HCT116 (cell line): ENCODE measurements at regions not wholly inside any gene's neighbourhood (a gene's known extent, or its start where the extent isn't known, plus 50 kb on each side); places are given as distances from the start of the nearest gene placed in this dataset.

Experiments used
- ATAC-seq: fragments of 200-7000 bp; cut with Tn5 transposase; 2 replicates; pipeline ENCODE4 v1.9.1; 2020; ENCODE audit warnings: mild to moderate bottlenecking, moderate library complexity
- BruUV-seq: library from RNA; stranded (reverse); fragments of 400-500 nt; replicated peaks from 2 replicates; lab custom pipeline; 2021; lab: Mats Ljungman, UMichigan
- CTCF ChIA-PET: fragments of 300-600 bp; sonication (Branson Sonifier 250); formaldehyde crosslinking; loops from one replicate; lab custom pipeline; 2021; ENCODE audit warnings: antibody characterized with exemption; lab: Charles Lee
- POLR2A ChIA-PET: fragments of 300-600, 350-600 bp; sonication (Branson Sonifier 250); formaldehyde crosslinking; loops from one replicate; lab custom pipeline; 2021; ENCODE audit warnings: antibody characterized with exemption; lab: Charles Lee
- RAD21 ChIA-PET, 2 experiments: fragments of 300-600 bp; sonication (Branson Sonifier 250); formaldehyde crosslinking; loops; one replicate each; lab custom pipeline; 2023; ENCODE audit warnings: low total read pairs in 2 of 2; ENCODE audit not compliant: uncharacterized antibody in 2 of 2, unreplicated experiment in 2 of 2, low non-redundant PET in 1 of 2; lab: Charles Lee
- DNase-seq: peaks from one replicate; pipeline ENCODE4 v3.0.0-alpha.2; 2010; ENCODE audit warnings: low read depth, low spot score
- H2AFZ ChIP-seq: fragments of 200-600 bp; shearing (Covaris generic), sonication (generic); 2 replicates; pipeline ENCODE4 v1.6.1; 2017; ENCODE audit warnings: low read depth, mixed run types, mixed read lengths, antibody characterized with exemption, low read length; ENCODE audit not compliant: poor library complexity, severe bottlenecking
- H3K27ac ChIP-seq: 2 replicates; pipeline ENCODE4 v1.5.1; 2012; ENCODE audit warnings: low read depth, low read length
- H3K27me3 ChIP-seq: fragments of 200-600 bp; sonication (generic); 2 replicates; pipeline ENCODE4 v1.6.1; 2016; ENCODE audit warnings: mixed run types, low read length, mixed read lengths; ENCODE audit not compliant: insufficient read depth
- H3K36me3 ChIP-seq, 2 experiments: fragments of 200-500 bp in 1 of 2; fragments of 200-600 bp in 1 of 2; sonication (Bioruptor generic) in 1 of 2; sonication (generic) in 1 of 2; 2 replicates each; pipeline versions ENCODE4 v1.5.1 to v1.6.1; 2014 to 2016; ENCODE audit warnings: low read length in 2 of 2, inconsistent platforms in 1 of 2, mixed read lengths in 1 of 2, mixed run types in 1 of 2; ENCODE audit not compliant: insufficient read depth in 2 of 2, control insufficient read depth in 1 of 2
- H3K4me1 ChIP-seq, 2 experiments: fragments of 200-600 bp in 1 of 2; sonication (generic) in 1 of 2; 2 replicates each; pipeline versions ENCODE4 v1.5.1 to v1.6.1; 2012 to 2017; ENCODE audit warnings: low read length in 2 of 2, inconsistent platforms in 1 of 2, mild to moderate bottlenecking in 1 of 2, mixed read lengths in 1 of 2, mixed run types in 1 of 2, moderate library complexity in 1 of 2; ENCODE audit not compliant: insufficient read depth in 2 of 2, control insufficient read depth in 1 of 2
- H3K4me2 ChIP-seq: fragments of 200-600 bp; sonication (generic); 2 replicates; pipeline ENCODE4 v1.6.1; 2017; ENCODE audit warnings: mixed run types, low read length, mixed read lengths
- H3K4me3 ChIP-seq, 2 experiments: fragments of 200-600 bp in 1 of 2; sonication (generic) in 1 of 2; replicated peaks in 1 of 2; 2 replicates each; pipeline ENCODE4 v1.5.1; 2011 to 2016; ENCODE audit warnings: low read length in 2 of 2, control low read depth in 1 of 2, low read depth in 1 of 2, mild to moderate bottlenecking in 1 of 2, mixed read lengths in 1 of 2, mixed run types in 1 of 2
- H3K79me2 ChIP-seq: fragments of 200-600 bp; sonication (generic); 2 replicates; pipeline ENCODE4 v1.6.1; 2017; ENCODE audit warnings: mild to moderate bottlenecking, mixed run types, low read length, moderate library complexity, mixed read lengths; ENCODE audit not compliant: insufficient read depth
- H3K9ac ChIP-seq: fragments of 200-600 bp; sonication (generic); 2 replicates; pipeline ENCODE4 v1.6.1; 2016; ENCODE audit warnings: low read length, mixed read lengths
- H3K9me2 ChIP-seq: fragments of 200-600 bp; sonication (generic), shearing (Covaris generic); 2 replicates; pipeline ENCODE4 v1.6.1; 2017; ENCODE audit warnings: mixed run types, mild to moderate bottlenecking, moderate library complexity; ENCODE audit not compliant: insufficient read depth
- H3K9me3 ChIP-seq, 2 experiments: fragments of 200-500 bp in 1 of 2; fragments of 200-600 bp in 1 of 2; sonication (Bioruptor generic) in 1 of 2; sonication (generic) in 1 of 2; 2 replicates each; pipeline ENCODE4 v1.6.1; 2014 to 2017; ENCODE audit warnings: low read length in 2 of 2, mixed read lengths in 2 of 2, inconsistent platforms in 1 of 2, low read depth in 1 of 2, mild to moderate bottlenecking in 1 of 2, mixed run types in 1 of 2, moderate library complexity in 1 of 2; ENCODE audit not compliant: control insufficient read depth in 1 of 2, insufficient read depth in 1 of 2
- H4K20me1 ChIP-seq: fragments of 200-600 bp; sonication (generic), shearing (Covaris generic); 2 replicates; pipeline ENCODE4 v1.6.1; 2017; ENCODE audit warnings: mixed run types, mild to moderate bottlenecking, moderate library complexity; ENCODE audit not compliant: insufficient read depth
- ATF3 ChIP-seq: IDR thresholded peaks from 2 replicates; pipeline ENCODE4 v1.6.1; 2012
- EGR1 ChIP-seq: IDR thresholded peaks from 2 replicates; pipeline ENCODE4 v1.6.1; 2012; ENCODE audit warnings: low read depth
- ELF1 ChIP-seq: IDR thresholded peaks from 2 replicates; pipeline ENCODE4 v1.6.1; 2012; ENCODE audit warnings: low read depth, borderline replicate concordance
- EZH2 ChIP-seq: fragments of 200-600 bp; sonication (generic); IDR thresholded peaks from 2 replicates; pipeline ENCODE4 v1.6.1; 2017; ENCODE audit warnings: antibody characterized with exemption, mixed run types
- FOSL1 ChIP-seq: IDR thresholded peaks from 2 replicates; pipeline ENCODE4 v1.6.1; 2012; ENCODE audit warnings: low read depth
- JUND ChIP-seq: IDR thresholded peaks from 2 replicates; pipeline ENCODE4 v1.6.1; 2012
- POLR2A ChIP-seq: IDR thresholded peaks from 2 replicates; pipeline ENCODE4 v1.7.0; 2011; ENCODE audit warnings: borderline replicate concordance; ENCODE audit not compliant: insufficient read depth, insufficient read length; ENCODE audit errors: extremely low read depth
- POLR2AphosphoS5 ChIP-seq: IDR thresholded peaks from 2 replicates; pipeline ENCODE4 v1.6.1; 2011; ENCODE audit warnings: mild to moderate bottlenecking, low read depth, low read length, moderate library complexity
- SIN3A ChIP-seq: IDR thresholded peaks from 2 replicates; pipeline ENCODE4 v1.6.1; 2012; ENCODE audit warnings: low read depth
- SP1 ChIP-seq: IDR thresholded peaks from 2 replicates; pipeline ENCODE4 v1.6.1; 2012; ENCODE audit warnings: low read depth
- SRF ChIP-seq: IDR thresholded peaks from 2 replicates; pipeline ENCODE4 v1.6.1; 2012; ENCODE audit warnings: low read depth
- TCF7L2 ChIP-seq: IDR thresholded peaks from 2 replicates; pipeline ENCODE4 v1.7.0; 2011; ENCODE audit warnings: borderline replicate concordance, inconsistent platforms; ENCODE audit not compliant: insufficient read depth, insufficient read length; ENCODE audit errors: extremely low read depth
- YY1 ChIP-seq: IDR thresholded peaks from 2 replicates; pipeline ENCODE4 v1.6.1; 2011; ENCODE audit warnings: low read length, low read depth, moderate library complexity, mild to moderate bottlenecking; ENCODE audit not compliant: insufficient replicate concordance; ENCODE audit errors: extremely low read depth
- ZBTB33 ChIP-seq: IDR thresholded peaks from 2 replicates; pipeline ENCODE4 v1.6.1; 2011; ENCODE audit warnings: mild to moderate bottlenecking, low read length, moderate library complexity; ENCODE audit not compliant: insufficient replicate concordance; ENCODE audit errors: extremely low read depth
- ZFX ChIP-seq: fragments of 450-650 bp; IDR thresholded peaks from 2 replicates; pipeline ENCODE4 v1.6.1; 2017
- ZNF274 ChIP-seq: fragments of 200-500 bp; sonication (Bioruptor generic); IDR thresholded peaks from 2 replicates; pipeline ENCODE4 v1.6.1; 2014; ENCODE audit warnings: mild to moderate bottlenecking, low read depth, low read length, inconsistent platforms
- intact Hi-C: fragments of 100-400 bp; cut with micrococcal nuclease; formaldehyde crosslinking; loops from 2 replicates; pipeline ENCODE4 v1.10.0; 2022
- TF ChIP-seq, protein P1 (sequence below), 3 experiments: fragments of 200-600 bp in 1 of 3; sonication (generic) in 1 of 3; IDR thresholded peaks in 2 of 3; conservative IDR thresholded peaks in 1 of 3; 2 replicates each; pipeline ENCODE4 v1.5.1; 2012 to 2017; ENCODE audit warnings: low read depth in 2 of 3, low read length in 2 of 3, antibody characterized with exemption in 1 of 3, borderline replicate concordance in 1 of 3, control low read depth in 1 of 3, mild to moderate bottlenecking in 1 of 3, mixed read lengths in 1 of 3, mixed run types in 1 of 3, moderate library complexity in 1 of 3; ENCODE audit not compliant: insufficient read depth in 1 of 3

DNA sequence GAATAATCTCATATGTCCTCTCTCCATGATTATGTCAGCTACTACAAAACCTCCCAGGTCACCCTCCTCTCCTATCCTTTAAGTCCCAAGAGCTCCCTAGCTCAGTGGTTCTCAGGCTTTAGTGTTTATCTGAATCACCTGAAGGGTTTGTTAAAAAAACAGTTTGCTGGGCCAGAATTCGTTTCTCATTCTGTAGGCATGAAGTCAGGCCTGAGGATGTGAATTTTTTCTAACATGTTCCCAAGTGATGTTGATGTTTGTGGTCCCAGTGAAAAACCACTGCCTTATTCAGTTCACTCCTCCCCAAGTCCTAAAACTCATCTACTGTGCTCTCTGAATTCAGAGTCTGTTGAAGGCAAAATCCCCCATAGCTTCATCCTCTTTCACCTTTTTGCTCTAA is 241.4 kb downstream of the ETNK1 start:
- H2AFZ ChIP-seq = no peak overlapping the region
- no TSS peak for BruUV-seq
- H3K4me1 ChIP-seq = no peaks in the 10 kb centered on the region
- H4K20me1 ChIP-seq = no peaks in the 10 kb centered on the region
- POLR2A ChIA-PET = no interaction called here
- no peak overlapping the region for H3K4me2 ChIP-seq
- RAD21 ChIA-PET = no interaction called here
- TF ChIP-seq ELF1 = no peak
- TF ChIP-seq SRF = no peak
- no peak for TF ChIP-seq POLR2AphosphoS5
- no peak for TF ChIP-seq POLR2A
- TF ChIP-seq ZNF274 = no peak
- TF ChIP-seq, protein P1, sequence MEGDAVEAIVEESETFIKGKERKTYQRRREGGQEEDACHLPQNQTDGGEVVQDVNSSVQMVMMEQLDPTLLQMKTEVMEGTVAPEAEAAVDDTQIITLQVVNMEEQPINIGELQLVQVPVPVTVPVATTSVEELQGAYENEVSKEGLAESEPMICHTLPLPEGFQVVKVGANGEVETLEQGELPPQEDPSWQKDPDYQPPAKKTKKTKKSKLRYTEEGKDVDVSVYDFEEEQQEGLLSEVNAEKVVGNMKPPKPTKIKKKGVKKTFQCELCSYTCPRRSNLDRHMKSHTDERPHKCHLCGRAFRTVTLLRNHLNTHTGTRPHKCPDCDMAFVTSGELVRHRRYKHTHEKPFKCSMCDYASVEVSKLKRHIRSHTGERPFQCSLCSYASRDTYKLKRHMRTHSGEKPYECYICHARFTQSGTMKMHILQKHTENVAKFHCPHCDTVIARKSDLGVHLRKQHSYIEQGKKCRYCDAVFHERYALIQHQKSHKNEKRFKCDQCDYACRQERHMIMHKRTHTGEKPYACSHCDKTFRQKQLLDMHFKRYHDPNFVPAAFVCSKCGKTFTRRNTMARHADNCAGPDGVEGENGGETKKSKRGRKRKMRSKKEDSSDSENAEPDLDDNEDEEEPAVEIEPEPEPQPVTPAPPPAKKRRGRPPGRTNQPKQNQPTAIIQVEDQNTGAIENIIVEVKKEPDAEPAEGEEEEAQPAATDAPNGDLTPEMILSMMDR (IDR thresholded peaks at IDR 0.05 in 2 of 3, conservative IDR thresholded peaks at IDR 0.05 in 1 of 3; ENCODE audit: borderline replicate concordance in 1 of 3, insufficient read depth in 1 of 3, low read depth in 2 of 3, low read length in 2 of 3) = no peak
- TF ChIP-seq SIN3A = no peak
- TF ChIP-seq ZFX = no peak
- no peak for TF ChIP-seq JUND
- no peak for TF ChIP-seq TCF7L2
- TF ChIP-seq EGR1 = no peak
- no peak for TF ChIP-seq SP1
- no peak for TF ChIP-seq FOSL1
- no peak for TF ChIP-seq ZBTB33
- TF ChIP-seq YY1 = no peak
- no peak for TF ChIP-seq EZH2
- no peak for TF ChIP-seq ATF3
- H3K36me3 ChIP-seq = no peaks in the 10 kb centered on the region
- ATAC-seq (no peak), DNase-seq (no peak)
- intact Hi-C loops = loop anchor here (5.0 kb wide), 1 partner anchor 49 kb away; no protein-coding TSS in a partner anchor
- no peaks in the 10 kb centered on the region for H3K9me2 ChIP-seq
- CTCF ChIA-PET = no interaction called here
- 0 out of 2 replicates have a peak, but pooled peaks cover 3% of the 10 kb centered on the region for H3K27me3 ChIP-seq
- H3K9ac ChIP-seq = no peak overlapping the region
- no peak overlapping the region for H3K27ac ChIP-seq
- H3K4me3 ChIP-seq = no peak overlapping the region
- H3K79me2 ChIP-seq = no peaks in the 10 kb centered on the region
- no peaks in the 10 kb centered on the region for H3K9me3 ChIP-seq
